Tibial nerve (tissue), 3 donors: ENCODE measurements at regions not wholly inside any gene's neighbourhood (a gene's known extent, or its start where the extent isn't known, plus 50 kb on each side); places are given as distances from the start of the nearest gene placed in this dataset.

Experiments used
- CTCF ChIP-seq, 5 experiments: fragments of 200-600 bp in 3 of 5; fragments of 450-650 bp in 2 of 5; sonication (generic) in 3 of 5; IDR thresholded peaks; one replicate each; pipeline ENCODE4 v1.5.1; 2016 to 2019; ENCODE audit warnings: antibody characterized with exemption in 5 of 5, mild to moderate bottlenecking in 3 of 5, moderate library complexity in 2 of 5
- POLR2A ChIP-seq, 2 donors: fragments of 450-650 bp; IDR thresholded peaks; one replicate each; pipeline ENCODE4 v1.6.1; 2017; ENCODE audit warnings: antibody characterized with exemption in 2 of 2, mild to moderate bottlenecking in 2 of 2, moderate library complexity in 2 of 2

GRCh38 chr4:173656898-173657297 is 126.9 kb upstream of the HAND2 start:
- TF ChIP-seq CTCF (IDR thresholded peaks at IDR 0.05): no peak
- TF ChIP-seq POLR2A (IDR thresholded peaks at IDR 0.05): no peak
